Lower lobe of right lung (tissue), 2 donors: ENCODE measurements at regions not wholly inside any gene's neighbourhood (a gene's known extent, or its start where the extent isn't known, plus 50 kb on each side); places are given as distances from the start of the nearest gene placed in this dataset.

Experiments
- ATAC-seq, 2 donors: fragments of 200-7000 bp; cut with Tn5 transposase; one replicate each; pipeline ENCODE4 v1.9.1; 2020 to 2022; ENCODE audit warnings: mild to moderate bottlenecking in 2 of 2, moderate library complexity in 2 of 2
- DNase-seq: peaks from one replicate; pipeline ENCODE4 v3.0.0-alpha.2; 2020
- H3K27ac ChIP-seq: fragments of 200-600 bp; one replicate; pipeline ENCODE4 v1.8.0; 2022
- H3K27me3 ChIP-seq: fragments of 200-600 bp; one replicate; pipeline ENCODE4 v1.8.0; 2022; ENCODE audit warnings: low read depth
- H3K36me3 ChIP-seq: fragments of 200-600 bp; one replicate; pipeline ENCODE4 v1.8.0; 2022; ENCODE audit warnings: mild to moderate bottlenecking
- H3K4me1 ChIP-seq: fragments of 200-600 bp; one replicate; pipeline ENCODE4 v1.8.0; 2022
- H3K4me3 ChIP-seq: fragments of 200-600 bp; one replicate; pipeline ENCODE4 v1.8.0; 2022; ENCODE audit warnings: mild to moderate bottlenecking
- H3K9me3 ChIP-seq: fragments of 200-600 bp; one replicate; pipeline ENCODE4 v1.8.0; 2022
- CTCF ChIP-seq: fragments of 200-600 bp; IDR thresholded peaks from one replicate; pipeline ENCODE4 v1.8.0; 2022; ENCODE audit warnings: antibody characterized with exemption, mild to moderate bottlenecking
- intact Hi-C: fragments of 100-400 bp; cut with DNase I; formaldehyde crosslinking; loops from one replicate; pipeline ENCODE4 v1.11.0; 2022
- donor health status: DM: no; HTN: yes; CAD: no; lungs with severe emphysema.

- H3K4me1 ChIP-seq: no peaks in the 10 kb centered on the region
- H3K4me3 ChIP-seq: no peak overlapping the region
- no peaks in the 10 kb centered on the region for H3K9me3 ChIP-seq
- ATAC-seq (peak; percentile 43 to 62), DNase-seq (no peak)
- H3K36me3 ChIP-seq: no peaks in the 10 kb centered on the region
- intact Hi-C loops: no loop called here
- no peak overlapping the region for H3K27ac ChIP-seq
- no peaks in the 10 kb centered on the region for H3K27me3 ChIP-seq
- TF ChIP-seq CTCF: no peak
Measured at GRCh38 chr17:13385481-13385911, 216.2 kb downstream of the HS3ST3A1 start.

GRCh38 chr17:13384626-13385025 lies 217.1 kb downstream of the HS3ST3A1 start:
- intact Hi-C loops: no loop called here
- no peak for DNase-seq
- ATAC-seq: no peak

GRCh38 chr17:13378361-13378760 lies 223.4 kb downstream of the HS3ST3A1 start:
- TF ChIP-seq CTCF: no peak

More at GRCh38 chr17:13384626-13385025, 217.1 kb downstream of the HS3ST3A1 start:
- Histone ChIP-seq H3K4me1 (no peaks in the 10 kb centered on the region), H3K9me3 (no peaks in the 10 kb centered on the region), H3K27me3 (no peaks in the 10 kb centered on the region), H3K27ac (no peak overlapping the region), H3K4me3 (no peak overlapping the region), H3K36me3 (no peaks in the 10 kb centered on the region)
- no peak for TF ChIP-seq CTCF

GRCh38 chr17:13374203-13375143 lies 227.3 kb downstream of the HS3ST3A1 start:
- no peak for ATAC-seq
- no peaks in the 10 kb centered on the region for H3K27me3 ChIP-seq

More at GRCh38 chr17:13378361-13378760, 223.4 kb downstream of the HS3ST3A1 start:
- H3K4me3 ChIP-seq: no peak overlapping the region
- H3K27me3 ChIP-seq: no peaks in the 10 kb centered on the region
- no peaks in the 10 kb centered on the region for H3K4me1 ChIP-seq
- H3K27ac ChIP-seq: no peak overlapping the region
- no peaks in the 10 kb centered on the region for H3K9me3 ChIP-seq
- ATAC-seq (no peak), DNase-seq (no peak)
- intact Hi-C loops: no loop called here
- H3K36me3 ChIP-seq: no peaks in the 10 kb centered on the region

GRCh38 chr17:13372432-13372831 lies 229.3 kb downstream of the HS3ST3A1 start:
- no peak for DNase-seq
- no peaks in the 10 kb centered on the region for H3K27me3 ChIP-seq
- ATAC-seq: no peak
- TF ChIP-seq CTCF: no peak
- H3K9me3 ChIP-seq: no peaks in the 10 kb centered on the region
- intact Hi-C loops: no loop called here
- no peak overlapping the region for H3K27ac ChIP-seq
- no peaks in the 10 kb centered on the region for H3K4me1 ChIP-seq
- H3K4me3 ChIP-seq: no peak overlapping the region
- no peaks in the 10 kb centered on the region for H3K36me3 ChIP-seq

More at GRCh38 chr17:13374203-13375143, 227.3 kb downstream of the HS3ST3A1 start:
- H3K4me1 ChIP-seq: no peaks in the 10 kb centered on the region
- H3K4me3 ChIP-seq: no peak overlapping the region
- no peak overlapping the region for H3K27ac ChIP-seq
- intact Hi-C loops: no loop called here
- H3K9me3 ChIP-seq: no peaks in the 10 kb centered on the region
- no peak for DNase-seq
- H3K36me3 ChIP-seq: no peaks in the 10 kb centered on the region
- TF ChIP-seq CTCF: no peak
